H1 (cell line): ENCODE measurements at regions not wholly inside any gene's neighbourhood (a gene's known extent, or its start where the extent isn't known, plus 50 kb on each side); places are given as distances from the start of the nearest gene placed in this dataset.

Source experiments
- CTCF ChIA-PET: fragments of 300-600 bp; sonication (Branson Sonifier 250); formaldehyde crosslinking; loops from one replicate; lab custom pipeline; 2021; ENCODE audit not compliant: partially characterized antibody; lab: Charles Lee
- POLR2A ChIA-PET: fragments of 300-600 bp; sonication (Branson Sonifier 250); formaldehyde crosslinking; loops from one replicate; lab custom pipeline; 2021; ENCODE audit warnings: inconsistent platforms; ENCODE audit not compliant: partially characterized antibody; lab: Charles Lee
- DNase-seq, 2 experiments: peaks; one replicate each; pipeline versions ENCODE4 v3.0.0 to v3.0.0-alpha.2; 2010 to 2022; ENCODE audit warnings: low spot score in 2 of 2, low read depth in 1 of 2, mixed read lengths in 1 of 2
- FAIRE-seq: peaks from 2 replicates; lab custom pipeline; 2011; peaks lifted over from hg19 to GRCh38; lab: Jason Lieb, UNC
- H2AFZ ChIP-seq: 2 replicates; pipeline ENCODE4 v1.8.1; 2012; ENCODE audit warnings: low read length, inconsistent platforms
- H2AK5ac ChIP-seq: 2 replicates; pipeline ENCODE4 v1.6.1; 2013; ENCODE audit warnings: low read depth, low read length
- H2BK120ac ChIP-seq: replicated peaks from 2 replicates; pipeline ENCODE3; 2013; ENCODE audit warnings: low read depth, low read length, inconsistent platforms
- H2BK12ac ChIP-seq: 2 replicates; pipeline ENCODE4 v1.6.1; 2013; ENCODE audit warnings: low read depth, low read length
- H2BK15ac ChIP-seq: 2 replicates; pipeline ENCODE4 v1.6.1; 2013; ENCODE audit warnings: low read length
- H2BK20ac ChIP-seq: 2 replicates; pipeline ENCODE4 v1.6.1; 2013; ENCODE audit warnings: low read length
- H2BK5ac ChIP-seq: 2 replicates; pipeline ENCODE4 v1.6.1; 2013; ENCODE audit warnings: low read depth, low read length
- H3K14ac ChIP-seq: 2 replicates; pipeline ENCODE4 v1.6.1; 2013; ENCODE audit warnings: inconsistent platforms; ENCODE audit not compliant: insufficient read length
- H3K18ac ChIP-seq: 2 replicates; pipeline ENCODE4 v1.6.1; 2013; ENCODE audit warnings: low read length; ENCODE audit errors: extremely low read depth
- H3K23ac ChIP-seq: 2 replicates; pipeline ENCODE4 v1.6.1; 2013; ENCODE audit warnings: inconsistent platforms; ENCODE audit not compliant: insufficient read length
- H3K23me2 ChIP-seq: 2 replicates; pipeline ENCODE4 v1.6.1; 2013; ENCODE audit warnings: low read depth, low read length
- H3K27ac ChIP-seq: 2 replicates; pipeline ENCODE4 v1.6.1; 2011; ENCODE audit warnings: low read depth, low read length, inconsistent platforms
- H3K27me3 ChIP-seq, 4 experiments: replicated peaks in 1 of 4; 1 replicate in 1 of 4; 2 replicates in 3 of 4; pipeline versions ENCODE4 v1.6.1 to v1.8.1; 2011 to 2013; ENCODE audit warnings: low read length in 3 of 4, mild to moderate bottlenecking in 3 of 4, inconsistent platforms in 2 of 4, mixed read lengths in 2 of 4, moderate library complexity in 1 of 4; ENCODE audit not compliant: control insufficient read depth in 3 of 4, insufficient read depth in 3 of 4; ENCODE audit errors: extremely low read depth in 1 of 4
- H3K36me3 ChIP-seq, 4 experiments: 2 replicates each; pipeline versions ENCODE4 v1.6.1 to v1.8.1; 2011 to 2013; ENCODE audit warnings: mild to moderate bottlenecking in 4 of 4, low read length in 3 of 4, moderate library complexity in 2 of 4, control low read depth in 1 of 4, inconsistent platforms in 1 of 4; ENCODE audit not compliant: insufficient read depth in 4 of 4, control insufficient read depth in 2 of 4
- H3K4ac ChIP-seq: replicated peaks from 2 replicates; pipeline ENCODE3; 2013; ENCODE audit warnings: low read length, low read depth, mixed read lengths, inconsistent platforms; ENCODE audit not compliant: insufficient read length
- H3K4me1 ChIP-seq, 4 experiments: replicated peaks in 1 of 4; 1 replicate in 1 of 4; 2 replicates in 3 of 4; pipeline versions ENCODE4 v1.6.1 to v1.8.1; 2011 to 2013; ENCODE audit warnings: low read length in 3 of 4, inconsistent platforms in 2 of 4, mixed read lengths in 1 of 4; ENCODE audit not compliant: insufficient read depth in 4 of 4, control insufficient read depth in 3 of 4
- H3K4me2 ChIP-seq, 2 experiments: 2 replicates each; pipeline versions ENCODE4 v1.6.1 to v1.8.1; 2011 to 2013; ENCODE audit warnings: low read depth in 2 of 2, low read length in 2 of 2, control low read depth in 1 of 2, inconsistent platforms in 1 of 2, mild to moderate bottlenecking in 1 of 2; ENCODE audit not compliant: insufficient read depth in 1 of 2
- H3K4me3 ChIP-seq, 4 experiments: fragments of 200-600, 300-600 bp in 1 of 4; sonication (generic), shearing (Covaris generic), sonication (Bioruptor Twin) in 1 of 4; 2 replicates each; pipeline versions ENCODE4 v1.5.1 to v1.8.1; 2011 to 2016; ENCODE audit warnings: low read length in 4 of 4, low read depth in 3 of 4, control low read depth in 2 of 4, inconsistent platforms in 2 of 4, mild to moderate bottlenecking in 2 of 4, mixed read lengths in 1 of 4, moderate library complexity in 1 of 4; ENCODE audit not compliant: insufficient read depth in 2 of 4; ENCODE audit errors: extremely low read depth in 1 of 4
- H3K56ac ChIP-seq: replicated peaks from 2 replicates; pipeline ENCODE3; 2013; ENCODE audit warnings: low read depth, mild to moderate bottlenecking, mixed read lengths, low read length, inconsistent platforms; ENCODE audit not compliant: insufficient read length
- H3K79me1 ChIP-seq: 2 replicates; pipeline ENCODE4 v1.6.1; 2013; ENCODE audit warnings: low read depth, low read length, control low read depth
- H3K79me2 ChIP-seq, 2 experiments: 2 replicates each; pipeline versions ENCODE4 v1.6.1 to v1.8.1; 2012 to 2013; ENCODE audit warnings: low read length in 2 of 2, mild to moderate bottlenecking in 2 of 2, inconsistent platforms in 1 of 2; ENCODE audit not compliant: insufficient read depth in 2 of 2, control insufficient read depth in 1 of 2
- H3K9ac ChIP-seq, 4 experiments: replicated peaks in 1 of 4; 1 replicate in 1 of 4; 2 replicates in 3 of 4; pipeline versions ENCODE4 v1.6.1 to v1.8.1; 2011 to 2013; ENCODE audit warnings: low read depth in 3 of 4, low read length in 3 of 4, control low read depth in 2 of 4, mild to moderate bottlenecking in 2 of 4, moderate library complexity in 2 of 4, inconsistent platforms in 1 of 4; ENCODE audit errors: extremely low read depth in 1 of 4
- H3K9me3 ChIP-seq, 2 experiments: 2 replicates each; pipeline versions ENCODE4 v1.6.1 to v1.8.1; 2012 to 2013; ENCODE audit warnings: mild to moderate bottlenecking in 2 of 2, moderate library complexity in 2 of 2, control low read depth in 1 of 2, inconsistent platforms in 1 of 2, low read depth in 1 of 2, low read length in 1 of 2, mixed read lengths in 1 of 2; ENCODE audit not compliant: insufficient read depth in 2 of 2
- H4K20me1 ChIP-seq, 2 experiments: replicated peaks in 1 of 2; 2 replicates each; pipeline versions ENCODE3 to v1.8.1; 2011 to 2013; ENCODE audit warnings: inconsistent platforms in 2 of 2, low read length in 2 of 2, mild to moderate bottlenecking in 1 of 2; ENCODE audit not compliant: insufficient read depth in 2 of 2, control insufficient read depth in 1 of 2
- H4K5ac ChIP-seq: 2 replicates; pipeline ENCODE4 v1.6.1; 2013; ENCODE audit warnings: low read length, low read depth, mixed read lengths, inconsistent platforms; ENCODE audit not compliant: insufficient read length
- H4K8ac ChIP-seq: 2 replicates; pipeline ENCODE4 v1.8.0; 2013; ENCODE audit warnings: mild to moderate bottlenecking, moderate library complexity, low read length, inconsistent platforms; ENCODE audit not compliant: insufficient read depth; ENCODE audit errors: extremely low read depth
- H4K91ac ChIP-seq: replicated peaks from 2 replicates; pipeline ENCODE3; 2013; ENCODE audit warnings: low read length, mixed read lengths, inconsistent platforms; ENCODE audit not compliant: insufficient read length
- CTBP2 ChIP-seq: IDR thresholded peaks from 2 replicates; pipeline ENCODE4 v1.7.0; 2011; ENCODE audit warnings: borderline replicate concordance, mild to moderate bottlenecking, moderate library complexity, mixed read lengths, low read length; ENCODE audit not compliant: insufficient read depth, insufficient read length
- CTCF ChIP-seq, 3 experiments: IDR thresholded peaks; 1 replicate in 2 of 3; 2 replicates in 1 of 3; pipeline versions ENCODE4 v1.5.1 to v1.6.1; 2011; ENCODE audit warnings: low read length in 3 of 3, mild to moderate bottlenecking in 3 of 3, inconsistent platforms in 2 of 3, low read depth in 1 of 3, moderate library complexity in 1 of 3; ENCODE audit not compliant: insufficient read depth in 1 of 3; ENCODE audit errors: control extremely low read depth in 1 of 3
- GTF2F1 ChIP-seq: IDR thresholded peaks from 2 replicates; pipeline ENCODE4 v1.6.1; 2012; ENCODE audit warnings: low read depth, low read length, improper control_type of control experiment, borderline replicate concordance
- POLR2AphosphoS5 ChIP-seq: IDR thresholded peaks from 2 replicates; pipeline ENCODE4 v1.6.1; 2011; ENCODE audit warnings: low read depth, low read length
- RBBP5 ChIP-seq: IDR thresholded peaks from 2 replicates; pipeline ENCODE4 v1.7.1; 2012; ENCODE audit warnings: low read depth, mild to moderate bottlenecking, inconsistent platforms, low read length, moderate library complexity, borderline replicate concordance
- SIRT6 ChIP-seq: IDR thresholded peaks from one replicate; pipeline ENCODE4 v1.7.1; 2012; ENCODE audit warnings: low read length, inconsistent platforms
- WGBS, 2 experiments: shearing (Covaris generic) in 1 of 2; methylation state at CpG; one replicate each; pipeline versions ENCODE4 v1.1.6 to v1.1.7; 2013 to 2015; ENCODE audit warnings: low lambda C conversion rate in 2 of 2, mixed read lengths in 2 of 2, inconsistent platforms in 1 of 2, low coverage in 1 of 2, missing lambda C conversion rate in 1 of 2; ENCODE audit not compliant: insufficient replicate concordance in 2 of 2, insufficient coverage in 1 of 2, insufficient read length in 1 of 2; ENCODE audit errors: extremely low coverage in 1 of 2, missing lambda C conversion rate in 1 of 2; 5-methylcytosine and 5-hydroxymethylcytosine counted together

GRCh38 chr12:3367750-3368444, 123.1 kb upstream of the PRMT8 start:
- H2BK120ac ChIP-seq = no peak overlapping the region
- peaks cover 12 to 35% (median 34%) of the 10 kb centered on the region in 4 experiments for H3K27me3 ChIP-seq
- no peak overlapping the region for H2AK5ac ChIP-seq
- FAIRE-seq (no peak), DNase-seq (no peak)
- POLR2A ChIA-PET = interaction anchor here (0.8 kb wide), 1 partner anchor 69 kb away, joined by 3 read pairs; no protein-coding TSS in a partner anchor
- H3K23ac ChIP-seq = no peak overlapping the region
- no peak overlapping the region for H3K4ac ChIP-seq
- H4K91ac ChIP-seq = no peak overlapping the region
- peaks cover 0 to 7% (median 4%) of the 10 kb centered on the region in 4 experiments; a peak in 5 of 7 replicates for H3K4me1 ChIP-seq
- H3K18ac ChIP-seq = no peak overlapping the region
- no peaks in the 10 kb centered on the region for H4K20me1 ChIP-seq
- CTCF ChIA-PET = interaction anchor here (0.8 to 3.4 kb wide), 6 partner anchors 18 to 125 kb away, joined by 3 to 14 read pairs (median 3); no protein-coding TSS in a partner anchor
- H3K56ac ChIP-seq = no peak overlapping the region
- no peak overlapping the region for H2BK20ac ChIP-seq
- H3K9ac ChIP-seq = no peak overlapping the region
- no peak overlapping the region for H2AFZ ChIP-seq
- H2BK12ac ChIP-seq = no peak overlapping the region
- H3K36me3 ChIP-seq = no peaks in the 10 kb centered on the region
- H3K27ac ChIP-seq = no peak overlapping the region
- WGBS, 2 experiments = 86% methylated on average over 16 of the region's 16 CpGs; no CpG with 5 or more reads in 1 of the 2 experiments
- H3K9me3 ChIP-seq = no peaks in the 10 kb centered on the region
- no peak overlapping the region for H3K4me3 ChIP-seq
- H2BK15ac ChIP-seq = no peak overlapping the region
- H3K4me2 ChIP-seq = no peak overlapping the region; a peak in 1 of 4 replicates
- peaks cover 5% of the 10 kb centered on the region; the same call in 1 of the 2 replicates for H3K23me2 ChIP-seq
- no peak overlapping the region for H4K5ac ChIP-seq
- no peaks in the 10 kb centered on the region for H3K79me1 ChIP-seq
- H3K79me2 ChIP-seq = no peaks in the 10 kb centered on the region
- no peak overlapping the region for H4K8ac ChIP-seq
- H3K14ac ChIP-seq = no peak overlapping the region
- no peak overlapping the region for H2BK5ac ChIP-seq
- TF ChIP-seq SIRT6 = no peak
- TF ChIP-seq CTCF (IDR thresholded peaks at IDR 0.05; ENCODE audit: control extremely low read depth in 1 of 3, insufficient read depth in 1 of 3, low read depth in 1 of 3, low read length in 3 of 3) = peak in 1 of 3 experiments; percentile 16; a peak in 1 of 4 replicates
- TF ChIP-seq CTBP2 = no peak
- no peak for TF ChIP-seq RBBP5
- TF ChIP-seq POLR2AphosphoS5 = no peak
- TF ChIP-seq GTF2F1 = no peak
